H1 (cell line): ENCODE measurements at regions not wholly inside any gene's neighbourhood (a gene's known extent, or its start where the extent isn't known, plus 50 kb on each side); places are given as distances from the start of the nearest gene placed in this dataset.

Experiments
- CTCF ChIA-PET: fragments of 300-600 bp; sonication (Branson Sonifier 250); formaldehyde crosslinking; loops from one replicate; lab custom pipeline; 2021; ENCODE audit not compliant: partially characterized antibody; lab: Charles Lee
- POLR2A ChIA-PET: fragments of 300-600 bp; sonication (Branson Sonifier 250); formaldehyde crosslinking; loops from one replicate; lab custom pipeline; 2021; ENCODE audit warnings: inconsistent platforms; ENCODE audit not compliant: partially characterized antibody; lab: Charles Lee
- DNase-seq, 2 experiments: peaks; one replicate each; pipeline versions ENCODE4 v3.0.0 to v3.0.0-alpha.2; 2010 to 2022; ENCODE audit warnings: low spot score in 2 of 2, low read depth in 1 of 2, mixed read lengths in 1 of 2
- FAIRE-seq: peaks from 2 replicates; lab custom pipeline; 2011; peaks lifted over from hg19 to GRCh38; lab: Jason Lieb, UNC
- H2AFZ ChIP-seq: 2 replicates; pipeline ENCODE4 v1.8.1; 2012; ENCODE audit warnings: low read length, inconsistent platforms
- H2AK5ac ChIP-seq: 2 replicates; pipeline ENCODE4 v1.6.1; 2013; ENCODE audit warnings: low read depth, low read length
- H2BK120ac ChIP-seq: replicated peaks from 2 replicates; pipeline ENCODE3; 2013; ENCODE audit warnings: low read depth, low read length, inconsistent platforms
- H2BK12ac ChIP-seq: 2 replicates; pipeline ENCODE4 v1.6.1; 2013; ENCODE audit warnings: low read depth, low read length
- H2BK15ac ChIP-seq: 2 replicates; pipeline ENCODE4 v1.6.1; 2013; ENCODE audit warnings: low read length
- H2BK20ac ChIP-seq: 2 replicates; pipeline ENCODE4 v1.6.1; 2013; ENCODE audit warnings: low read length
- H2BK5ac ChIP-seq: 2 replicates; pipeline ENCODE4 v1.6.1; 2013; ENCODE audit warnings: low read depth, low read length
- H3K14ac ChIP-seq: 2 replicates; pipeline ENCODE4 v1.6.1; 2013; ENCODE audit warnings: inconsistent platforms; ENCODE audit not compliant: insufficient read length
- H3K18ac ChIP-seq: 2 replicates; pipeline ENCODE4 v1.6.1; 2013; ENCODE audit warnings: low read length; ENCODE audit errors: extremely low read depth
- H3K23ac ChIP-seq: 2 replicates; pipeline ENCODE4 v1.6.1; 2013; ENCODE audit warnings: inconsistent platforms; ENCODE audit not compliant: insufficient read length
- H3K23me2 ChIP-seq: 2 replicates; pipeline ENCODE4 v1.6.1; 2013; ENCODE audit warnings: low read depth, low read length
- H3K27ac ChIP-seq: 2 replicates; pipeline ENCODE4 v1.6.1; 2011; ENCODE audit warnings: low read depth, low read length, inconsistent platforms
- H3K27me3 ChIP-seq, 4 experiments: replicated peaks in 1 of 4; 1 replicate in 1 of 4; 2 replicates in 3 of 4; pipeline versions ENCODE4 v1.6.1 to v1.8.1; 2011 to 2013; ENCODE audit warnings: low read length in 3 of 4, mild to moderate bottlenecking in 3 of 4, inconsistent platforms in 2 of 4, mixed read lengths in 2 of 4, moderate library complexity in 1 of 4; ENCODE audit not compliant: control insufficient read depth in 3 of 4, insufficient read depth in 3 of 4; ENCODE audit errors: extremely low read depth in 1 of 4
- H3K36me3 ChIP-seq, 4 experiments: 2 replicates each; pipeline versions ENCODE4 v1.6.1 to v1.8.1; 2011 to 2013; ENCODE audit warnings: mild to moderate bottlenecking in 4 of 4, low read length in 3 of 4, moderate library complexity in 2 of 4, control low read depth in 1 of 4, inconsistent platforms in 1 of 4; ENCODE audit not compliant: insufficient read depth in 4 of 4, control insufficient read depth in 2 of 4
- H3K4ac ChIP-seq: replicated peaks from 2 replicates; pipeline ENCODE3; 2013; ENCODE audit warnings: low read length, low read depth, mixed read lengths, inconsistent platforms; ENCODE audit not compliant: insufficient read length
- H3K4me1 ChIP-seq, 4 experiments: replicated peaks in 1 of 4; 1 replicate in 1 of 4; 2 replicates in 3 of 4; pipeline versions ENCODE4 v1.6.1 to v1.8.1; 2011 to 2013; ENCODE audit warnings: low read length in 3 of 4, inconsistent platforms in 2 of 4, mixed read lengths in 1 of 4; ENCODE audit not compliant: insufficient read depth in 4 of 4, control insufficient read depth in 3 of 4
- H3K4me2 ChIP-seq, 2 experiments: 2 replicates each; pipeline versions ENCODE4 v1.6.1 to v1.8.1; 2011 to 2013; ENCODE audit warnings: low read depth in 2 of 2, low read length in 2 of 2, control low read depth in 1 of 2, inconsistent platforms in 1 of 2, mild to moderate bottlenecking in 1 of 2; ENCODE audit not compliant: insufficient read depth in 1 of 2
- H3K4me3 ChIP-seq, 4 experiments: fragments of 200-600, 300-600 bp in 1 of 4; sonication (generic), shearing (Covaris generic), sonication (Bioruptor Twin) in 1 of 4; 2 replicates each; pipeline versions ENCODE4 v1.5.1 to v1.8.1; 2011 to 2016; ENCODE audit warnings: low read length in 4 of 4, low read depth in 3 of 4, control low read depth in 2 of 4, inconsistent platforms in 2 of 4, mild to moderate bottlenecking in 2 of 4, mixed read lengths in 1 of 4, moderate library complexity in 1 of 4; ENCODE audit not compliant: insufficient read depth in 2 of 4; ENCODE audit errors: extremely low read depth in 1 of 4
- H3K56ac ChIP-seq: replicated peaks from 2 replicates; pipeline ENCODE3; 2013; ENCODE audit warnings: low read depth, mild to moderate bottlenecking, mixed read lengths, low read length, inconsistent platforms; ENCODE audit not compliant: insufficient read length
- H3K79me1 ChIP-seq: 2 replicates; pipeline ENCODE4 v1.6.1; 2013; ENCODE audit warnings: low read depth, low read length, control low read depth
- H3K79me2 ChIP-seq, 2 experiments: 2 replicates each; pipeline versions ENCODE4 v1.6.1 to v1.8.1; 2012 to 2013; ENCODE audit warnings: low read length in 2 of 2, mild to moderate bottlenecking in 2 of 2, inconsistent platforms in 1 of 2; ENCODE audit not compliant: insufficient read depth in 2 of 2, control insufficient read depth in 1 of 2
- H3K9ac ChIP-seq, 4 experiments: replicated peaks in 1 of 4; 1 replicate in 1 of 4; 2 replicates in 3 of 4; pipeline versions ENCODE4 v1.6.1 to v1.8.1; 2011 to 2013; ENCODE audit warnings: low read depth in 3 of 4, low read length in 3 of 4, control low read depth in 2 of 4, mild to moderate bottlenecking in 2 of 4, moderate library complexity in 2 of 4, inconsistent platforms in 1 of 4; ENCODE audit errors: extremely low read depth in 1 of 4
- H3K9me3 ChIP-seq, 2 experiments: 2 replicates each; pipeline versions ENCODE4 v1.6.1 to v1.8.1; 2012 to 2013; ENCODE audit warnings: mild to moderate bottlenecking in 2 of 2, moderate library complexity in 2 of 2, control low read depth in 1 of 2, inconsistent platforms in 1 of 2, low read depth in 1 of 2, low read length in 1 of 2, mixed read lengths in 1 of 2; ENCODE audit not compliant: insufficient read depth in 2 of 2
- H4K20me1 ChIP-seq, 2 experiments: replicated peaks in 1 of 2; 2 replicates each; pipeline versions ENCODE3 to v1.8.1; 2011 to 2013; ENCODE audit warnings: inconsistent platforms in 2 of 2, low read length in 2 of 2, mild to moderate bottlenecking in 1 of 2; ENCODE audit not compliant: insufficient read depth in 2 of 2, control insufficient read depth in 1 of 2
- H4K5ac ChIP-seq: 2 replicates; pipeline ENCODE4 v1.6.1; 2013; ENCODE audit warnings: low read length, low read depth, mixed read lengths, inconsistent platforms; ENCODE audit not compliant: insufficient read length
- H4K8ac ChIP-seq: 2 replicates; pipeline ENCODE4 v1.8.0; 2013; ENCODE audit warnings: mild to moderate bottlenecking, moderate library complexity, low read length, inconsistent platforms; ENCODE audit not compliant: insufficient read depth; ENCODE audit errors: extremely low read depth
- H4K91ac ChIP-seq: replicated peaks from 2 replicates; pipeline ENCODE3; 2013; ENCODE audit warnings: low read length, mixed read lengths, inconsistent platforms; ENCODE audit not compliant: insufficient read length
- CTBP2 ChIP-seq: IDR thresholded peaks from 2 replicates; pipeline ENCODE4 v1.7.0; 2011; ENCODE audit warnings: borderline replicate concordance, mild to moderate bottlenecking, moderate library complexity, mixed read lengths, low read length; ENCODE audit not compliant: insufficient read depth, insufficient read length
- CTCF ChIP-seq, 3 experiments: IDR thresholded peaks; 1 replicate in 2 of 3; 2 replicates in 1 of 3; pipeline versions ENCODE4 v1.5.1 to v1.6.1; 2011; ENCODE audit warnings: low read length in 3 of 3, mild to moderate bottlenecking in 3 of 3, inconsistent platforms in 2 of 3, low read depth in 1 of 3, moderate library complexity in 1 of 3; ENCODE audit not compliant: insufficient read depth in 1 of 3; ENCODE audit errors: control extremely low read depth in 1 of 3
- HDAC6 ChIP-seq: IDR thresholded peaks from one replicate; pipeline ENCODE4 v1.7.1; 2012; ENCODE audit warnings: low read depth, mild to moderate bottlenecking, inconsistent platforms, low read length, moderate library complexity
- KDM4A ChIP-seq: IDR thresholded peaks from one replicate; pipeline ENCODE4 v1.7.1; 2012; ENCODE audit warnings: low read depth, mild to moderate bottlenecking, moderate library complexity, low read length, inconsistent platforms; ENCODE audit not compliant: severe bottlenecking
- RBBP5 ChIP-seq: IDR thresholded peaks from 2 replicates; pipeline ENCODE4 v1.7.1; 2012; ENCODE audit warnings: low read depth, mild to moderate bottlenecking, inconsistent platforms, low read length, moderate library complexity, borderline replicate concordance
- SRF ChIP-seq: IDR thresholded peaks from 2 replicates; pipeline ENCODE4 v1.6.1; 2011; ENCODE audit warnings: mild to moderate bottlenecking, low read depth, low read length, moderate library complexity
- TBP ChIP-seq: IDR thresholded peaks from 2 replicates; pipeline ENCODE4 v1.6.1; 2011; ENCODE audit warnings: low read depth, low read length, improper control_type of control experiment
- ZNF274 ChIP-seq: IDR thresholded peaks from 2 replicates; pipeline ENCODE4 v1.7.0; 2012; ENCODE audit warnings: low read length, borderline replicate concordance; ENCODE audit errors: extremely low read depth
- WGBS, 2 experiments: shearing (Covaris generic) in 1 of 2; methylation state at CpG; one replicate each; pipeline versions ENCODE4 v1.1.6 to v1.1.7; 2013 to 2015; ENCODE audit warnings: low lambda C conversion rate in 2 of 2, mixed read lengths in 2 of 2, inconsistent platforms in 1 of 2, low coverage in 1 of 2, missing lambda C conversion rate in 1 of 2; ENCODE audit not compliant: insufficient replicate concordance in 2 of 2, insufficient coverage in 1 of 2, insufficient read length in 1 of 2; ENCODE audit errors: extremely low coverage in 1 of 2, missing lambda C conversion rate in 1 of 2; 5-methylcytosine and 5-hydroxymethylcytosine counted together

DNA sequence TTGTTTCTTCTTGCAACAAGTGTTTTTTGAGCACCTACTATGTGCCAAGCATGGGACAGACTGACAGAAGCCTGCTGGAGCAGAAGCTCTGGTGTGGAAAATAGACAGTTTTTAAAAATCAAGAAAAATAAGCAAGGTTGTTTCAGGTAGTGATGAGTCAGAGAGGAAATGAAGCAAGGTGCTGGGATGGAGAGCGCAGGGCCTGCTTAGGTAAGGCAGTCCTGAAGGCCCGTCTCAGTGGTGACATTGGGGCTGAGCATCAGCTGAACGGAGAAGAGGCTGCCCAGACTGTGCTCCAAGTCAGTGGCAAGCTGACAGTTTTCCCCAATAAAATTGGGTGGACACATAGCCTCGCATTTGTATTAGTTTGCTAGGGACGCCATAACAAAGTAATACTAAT lies 263.6 kb downstream of the SS18 start:
- H3K9me3 ChIP-seq: no peaks in the 10 kb centered on the region
- no peak overlapping the region for H2BK15ac ChIP-seq
- no peak overlapping the region for H3K27ac ChIP-seq
- H2AFZ ChIP-seq: no peak overlapping the region
- no peak overlapping the region for H2AK5ac ChIP-seq
- TF ChIP-seq TBP: no peak
- no peak for TF ChIP-seq CTCF (IDR thresholded peaks at IDR 0.05; ENCODE audit: control extremely low read depth in 1 of 3, insufficient read depth in 1 of 3, low read depth in 1 of 3, low read length in 3 of 3)
- no peak for TF ChIP-seq KDM4A
- TF ChIP-seq SRF: no peak
- no peak for TF ChIP-seq RBBP5
- TF ChIP-seq HDAC6: no peak
- no peak for TF ChIP-seq ZNF274
- no peak for TF ChIP-seq CTBP2
- no peaks in the 10 kb centered on the region for H4K20me1 ChIP-seq
- H3K56ac ChIP-seq: no peak overlapping the region
- no peak for DNase-seq
- no peak overlapping the region for H3K18ac ChIP-seq
- no peak overlapping the region for H2BK20ac ChIP-seq
- 93% methylated on average over 4 of the region's 5 CpGs; no CpG with 5 or more reads in 1 of the 2 experiments for WGBS, 2 experiments
- no peaks in the 10 kb centered on the region for H3K27me3 ChIP-seq
- H3K4me2 ChIP-seq: no peak overlapping the region
- H3K23ac ChIP-seq: no peak overlapping the region
- no peak overlapping the region for H4K5ac ChIP-seq
- H3K79me1 ChIP-seq: no peaks in the 10 kb centered on the region
- H3K79me2 ChIP-seq: no peaks in the 10 kb centered on the region
- POLR2A ChIA-PET: no interaction called here
- no peaks in the 10 kb centered on the region for H3K23me2 ChIP-seq
- no peak overlapping the region for H2BK120ac ChIP-seq
- no peaks in the 10 kb centered on the region for H3K36me3 ChIP-seq
- H3K4me1 ChIP-seq: peaks cover 0 to 3% (median 0%) of the 10 kb centered on the region in 4 experiments; a peak in 1 of 7 replicates
- no peak for FAIRE-seq
- no peak overlapping the region for H2BK12ac ChIP-seq
- H4K91ac ChIP-seq: no peak overlapping the region
- CTCF ChIA-PET: interaction anchor here (0.6 to 1.2 kb wide), 4 partner anchors 31 to 154 kb away, joined by 3 to 5 read pairs (median 4); no protein-coding TSS in a partner anchor
- no peak overlapping the region for H2BK5ac ChIP-seq
- no peak overlapping the region for H4K8ac ChIP-seq
- no peak overlapping the region for H3K14ac ChIP-seq
- H3K4ac ChIP-seq: no peak overlapping the region
- H3K4me3 ChIP-seq: no peak overlapping the region
- no peak overlapping the region for H3K9ac ChIP-seq
